Spleen (tissue), 11 donors: ENCODE measurements at regions not wholly inside any gene's neighbourhood (a gene's known extent, or its start where the extent isn't known, plus 50 kb on each side); places are given as distances from the start of the nearest gene placed in this dataset.

Source experiments
- DNase-seq: peaks from one replicate; pipeline ENCODE4 v3.0.0-alpha.2; 2020
- H3K27ac ChIP-seq, 8 donors: fragments of 200-600 bp; sonication (generic) in 7 of 8; 1 replicate in 4 of 8; 2 replicates in 4 of 8; pipeline versions ENCODE4 v1.5.0 to v1.8.0; 2016 to 2021; ENCODE audit warnings: inconsistent platforms in 4 of 8, mild to moderate bottlenecking in 4 of 8, moderate library complexity in 1 of 8
- H3K27me3 ChIP-seq, 7 donors: fragments of 200-600 bp; sonication (generic) in 6 of 7; replicated peaks in 1 of 7; 1 replicate in 4 of 7; 2 replicates in 3 of 7; pipeline versions ENCODE4 v1.5.0 to v1.8.0; 2016 to 2021; ENCODE audit warnings: inconsistent platforms in 3 of 7, mild to moderate bottlenecking in 1 of 7
- H3K36me3 ChIP-seq, 6 donors: fragments of 200-600 bp; sonication (generic) in 5 of 6; 1 replicate in 4 of 6; 2 replicates in 2 of 6; pipeline versions ENCODE4 v1.5.0 to v1.8.0; 2016 to 2021; ENCODE audit warnings: inconsistent platforms in 2 of 6
- H3K4me1 ChIP-seq, 6 donors: fragments of 200-600 bp; sonication (generic) in 5 of 6; 1 replicate in 3 of 6; 2 replicates in 3 of 6; pipeline versions ENCODE4 v1.5.0 to v1.8.0; 2016 to 2021; ENCODE audit warnings: inconsistent platforms in 3 of 6
- H3K4me3 ChIP-seq, 8 donors: fragments of 200-600 bp; sonication (generic) in 7 of 8; 1 replicate in 4 of 8; 2 replicates in 4 of 8; pipeline versions ENCODE4 v1.5.0 to v1.8.0; 2016 to 2021; ENCODE audit warnings: inconsistent platforms in 4 of 8, mild to moderate bottlenecking in 4 of 8, moderate library complexity in 2 of 8
- H3K9me3 ChIP-seq, 8 donors: fragments of 200-600 bp; sonication (generic) in 7 of 8; 1 replicate in 4 of 8; 2 replicates in 4 of 8; pipeline versions ENCODE4 v1.5.0 to v1.8.0; 2016 to 2021; ENCODE audit warnings: inconsistent platforms in 4 of 8
- CTCF ChIP-seq, 11 experiments: fragments of 200-600 bp in 7 of 11; fragments of 450-650 bp in 4 of 11; sonication (generic) in 4 of 11; IDR thresholded peaks in 8 of 11; conservative IDR thresholded peaks in 3 of 11; 1 replicate in 7 of 11; 2 replicates in 4 of 11; pipeline versions ENCODE4 v1.4.0 to v1.8.0; 2016 to 2021; ENCODE audit warnings: antibody characterized with exemption in 11 of 11, inconsistent platforms in 4 of 11, mild to moderate bottlenecking in 1 of 11
- POLR2A ChIP-seq, 3 donors: fragments of 450-650 bp; IDR thresholded peaks; one replicate each; pipeline ENCODE4 v1.5.1; 2017; ENCODE audit warnings: antibody characterized with exemption in 3 of 3, mild to moderate bottlenecking in 1 of 3
- POLR2AphosphoS5 ChIP-seq, 3 donors: sonication (generic); formaldehyde crosslinking; IDR thresholded peaks; one replicate each; pipeline ENCODE4 v1.5.1; 2017; ENCODE audit warnings: antibody characterized with exemption in 3 of 3
- WGBS, 5 donors: extraction: QIAGEN DNeasy Blood & Tissue Kit in 3 of 5; methylation state at CpG; one replicate each; pipeline versions ENCODE4 v1.1.5 to v1.1.7; 2013 to 2018; 5-methylcytosine and 5-hydroxymethylcytosine counted together
- intact Hi-C: fragments of 100-400 bp; cut with DNase I; formaldehyde crosslinking; loops from one replicate; pipeline ENCODE4 v1.15.0; 2023; ENCODE audit warnings: low total_unique reads
- donor health status: healthy with polysubstance abuse.
- donor health status: DM: no; HTN: no; CAD: no; lungs with moderate emphysema.
- donor health status: DM: no; HTN: no; CAD: no.
- donor health status: Bipolar disorder and iron deficiency.
- donor health status: healthy.
- donor health status: DM: no; HTN: no; CAD: no.
- donor health status: DM: yes; HTN: yes; CAD: no.

DNA sequence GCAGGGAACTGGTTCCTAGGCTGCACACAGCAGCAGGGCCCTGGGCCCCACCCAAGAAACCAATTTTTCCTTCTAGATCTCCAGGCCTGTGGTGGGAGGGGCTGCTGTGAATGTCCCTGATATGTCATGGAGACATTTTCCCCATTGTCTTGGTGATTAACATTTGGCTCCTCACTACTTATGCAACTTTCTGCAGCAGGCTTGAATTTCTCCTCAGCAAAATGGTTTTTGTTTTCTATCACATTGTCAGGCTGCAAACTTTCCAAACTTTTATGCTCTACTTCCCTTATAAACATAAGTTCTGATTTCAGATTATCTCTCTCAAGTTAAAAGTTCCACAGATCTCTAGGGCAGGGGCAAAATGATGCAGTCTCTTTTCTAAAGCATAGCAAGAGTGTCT lies 310.2 kb upstream of the PCDH20 start:
- Histone ChIP-seq H3K4me3 (no peak overlapping the region), H3K27me3 (no peaks in the 10 kb centered on the region), H3K27ac (no peak overlapping the region), H3K4me1 (no peaks in the 10 kb centered on the region), H3K36me3 (no peaks in the 10 kb centered on the region), H3K9me3 (peaks cover 0 to 5% (median 0%) of the 10 kb centered on the region in 8 donors)
- no peak for DNase-seq
- TF ChIP-seq CTCF (IDR thresholded peaks at IDR 0.05 in 8 of 11, conservative IDR thresholded peaks at IDR 0.05 in 3 of 11), result no peak
- TF ChIP-seq POLR2A (IDR thresholded peaks at IDR 0.05), result no peak
- TF ChIP-seq POLR2AphosphoS5 (IDR thresholded peaks at IDR 0.05), result no peak
- intact Hi-C loops, result no loop called here

DNA sequence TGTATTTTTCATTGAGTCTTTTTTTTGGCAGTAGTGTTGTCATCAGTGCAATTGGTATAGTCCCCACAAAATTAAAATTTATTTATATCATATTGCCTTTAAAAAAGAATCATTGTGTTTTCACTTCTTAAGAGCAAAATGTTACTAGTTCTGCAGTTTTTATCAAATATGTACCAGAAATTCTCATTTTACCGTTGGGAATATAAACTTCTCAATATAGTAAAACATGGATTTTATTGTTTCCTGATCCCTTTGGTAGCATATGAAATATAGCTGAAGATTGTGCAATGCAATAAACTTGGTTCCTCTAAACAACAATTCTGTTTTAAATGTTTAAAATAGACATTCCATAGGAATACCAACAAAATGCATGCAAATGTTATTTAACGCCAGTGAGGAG lies 306.5 kb upstream of the PCDH20 start:
- DNase-seq, result no peak
- Histone ChIP-seq H3K27ac (no peak overlapping the region), H3K4me3 (no peak overlapping the region), H3K36me3 (no peaks in the 10 kb centered on the region), H3K27me3 (no peaks in the 10 kb centered on the region), H3K4me1 (no peaks in the 10 kb centered on the region), H3K9me3 (peaks cover 0 to 12% (median 0%) of the 10 kb centered on the region in 8 donors)
- intact Hi-C loops, result no loop called here
- 83 to 92% (median 88%) methylated on average over 2 of the region's 2 CpGs for WGBS, 5 donors
- TF ChIP-seq POLR2A (IDR thresholded peaks at IDR 0.05), result no peak
- TF ChIP-seq POLR2AphosphoS5 (IDR thresholded peaks at IDR 0.05), result no peak
- TF ChIP-seq CTCF (IDR thresholded peaks at IDR 0.05 in 8 of 11, conservative IDR thresholded peaks at IDR 0.05 in 3 of 11), result no peak

- intact Hi-C loops, result no loop called here
- no peak for TF ChIP-seq POLR2A (IDR thresholded peaks at IDR 0.05)
- TF ChIP-seq CTCF (IDR thresholded peaks at IDR 0.05 in 8 of 11, conservative IDR thresholded peaks at IDR 0.05 in 3 of 11), result no peak
- TF ChIP-seq POLR2AphosphoS5 (IDR thresholded peaks at IDR 0.05), result no peak
- peaks cover 0 to 9% (median 2%) of the 10 kb centered on the region in 8 donors for H3K9me3 ChIP-seq
These were observed 297.0 kb upstream of the PCDH20 start for GRCh38 chr13:61712621-61713020.

GRCh38 chr13:61709258-61709657 lies 293.6 kb upstream of the PCDH20 start:
- Histone ChIP-seq H3K4me3 (no peak overlapping the region), H3K27ac (no peak overlapping the region), H3K4me1 (no peaks in the 10 kb centered on the region), H3K9me3 (peaks cover 0 to 20% (median 7%) of the 10 kb centered on the region in 8 donors), H3K36me3 (no peaks in the 10 kb centered on the region), H3K27me3 (no peaks in the 10 kb centered on the region)
- no peak for DNase-seq
- intact Hi-C loops, result no loop called here
- 80 to 84% (median 83%) methylated on average over 1 of the region's 1 CpG for WGBS, 5 donors
- TF ChIP-seq POLR2A (IDR thresholded peaks at IDR 0.05) (no peak), CTCF (IDR thresholded peaks at IDR 0.05 in 8 of 11, conservative IDR thresholded peaks at IDR 0.05 in 3 of 11) (no peak)

More at GRCh38 chr13:61712621-61713020, 297.0 kb upstream of the PCDH20 start:
- H3K4me1 ChIP-seq, result no peaks in the 10 kb centered on the region
- H3K27ac ChIP-seq, result no peak overlapping the region
- no peaks in the 10 kb centered on the region for H3K27me3 ChIP-seq
- no peak for DNase-seq
- no peaks in the 10 kb centered on the region for H3K36me3 ChIP-seq
- H3K4me3 ChIP-seq, result no peak overlapping the region
- WGBS, 5 donors, result 64 to 84% (median 81%) methylated on average over 1 of the region's 1 CpG
